ENCODE measurements at regions not wholly inside any gene's neighbourhood (a gene's known extent, or its start where the extent isn't known, plus 50 kb on each side); places are given as distances from the start of the nearest gene placed in this dataset.

DNA sequence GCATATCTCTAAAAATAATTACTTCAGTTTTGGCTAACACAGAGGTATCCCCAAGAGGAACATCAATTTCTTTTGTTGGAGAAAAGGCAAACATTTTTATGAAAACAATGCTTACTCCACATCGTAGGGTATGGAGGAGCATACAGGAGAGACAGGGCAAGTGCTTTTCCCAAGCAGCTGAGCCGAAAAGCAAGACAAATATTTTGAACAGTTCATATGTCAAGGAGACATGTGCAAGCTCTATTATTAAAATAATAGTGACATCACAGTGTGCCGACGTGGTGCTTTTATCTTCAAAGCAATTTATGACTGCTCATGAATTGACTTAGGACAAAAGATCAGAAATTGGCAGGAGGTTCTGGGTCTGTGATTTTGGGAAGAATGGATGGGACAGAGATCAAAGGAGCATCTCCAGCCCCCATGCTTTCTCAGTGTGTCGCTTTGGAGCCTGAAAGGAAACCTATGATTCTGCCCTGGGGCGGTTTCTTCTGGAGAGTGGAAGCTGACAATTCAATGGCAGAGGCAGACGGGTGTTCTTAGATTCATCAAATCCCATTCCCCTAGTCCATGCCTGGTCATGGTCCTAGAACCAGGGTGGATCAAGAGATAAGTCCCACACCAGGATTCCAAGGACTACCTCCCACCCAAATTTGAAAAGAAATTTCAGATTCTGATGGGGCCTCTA lies 97.1 kb downstream of the JCAD start:
- intact Hi-C loops (cut with DNase I): no loop called here
- DNase-seq (ENCODE audit: low spot score): no peak
- ATAC-seq: no peak

GRCh38 chr10:29961351-29961750 lies 98.0 kb downstream of the JCAD start:
- no peak for ATAC-seq
- intact Hi-C loops (cut with DNase I): no loop called here
- no peak for DNase-seq (ENCODE audit: low spot score)

- intact Hi-C loops (cut with DNase I): no loop called here
- no peak for DNase-seq (ENCODE audit: low spot score)
- ATAC-seq: no peak
Measured at GRCh38 chr10:29960261-29960660, 99.1 kb downstream of the JCAD start.

- DNase-seq (ENCODE audit: low spot score): no peak
- intact Hi-C loops (cut with DNase I): no loop called here
- no peak for ATAC-seq
Measured at GRCh38 chr10:29959586-29959985, 99.8 kb downstream of the JCAD start.

- DNase-seq (ENCODE audit: low spot score): no peak
- intact Hi-C loops (cut with DNase I): no loop called here
- no peak for ATAC-seq
Measured at GRCh38 chr10:29958440-29958839, 100.9 kb downstream of the JCAD start.

DNA sequence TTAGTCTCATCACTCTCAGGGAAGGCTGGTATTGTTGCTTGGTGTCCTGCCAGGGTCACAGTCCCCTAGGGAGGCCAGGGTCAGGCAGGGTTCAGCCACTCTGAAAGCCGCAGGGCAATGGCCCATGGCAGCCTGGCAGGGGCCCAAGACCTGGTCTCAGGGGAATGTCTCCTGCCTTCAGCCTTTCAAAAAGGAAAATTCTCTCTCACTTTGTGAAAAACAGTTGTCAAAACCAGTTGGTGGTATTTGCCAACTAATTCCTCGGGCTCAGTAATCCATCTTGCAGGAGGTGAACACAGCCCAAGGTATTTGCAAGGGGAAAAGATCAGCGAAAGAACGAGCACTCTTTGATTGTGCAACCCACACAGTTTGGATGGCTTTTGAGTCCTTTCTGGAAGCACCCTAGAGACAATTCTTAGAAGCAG lies 101.5 kb downstream of the JCAD start:
- intact Hi-C loops (cut with DNase I): no loop called here
- peak; percentile 79 for ATAC-seq
- DNase-seq (ENCODE audit: low spot score): peak; percentile 75

DNA sequence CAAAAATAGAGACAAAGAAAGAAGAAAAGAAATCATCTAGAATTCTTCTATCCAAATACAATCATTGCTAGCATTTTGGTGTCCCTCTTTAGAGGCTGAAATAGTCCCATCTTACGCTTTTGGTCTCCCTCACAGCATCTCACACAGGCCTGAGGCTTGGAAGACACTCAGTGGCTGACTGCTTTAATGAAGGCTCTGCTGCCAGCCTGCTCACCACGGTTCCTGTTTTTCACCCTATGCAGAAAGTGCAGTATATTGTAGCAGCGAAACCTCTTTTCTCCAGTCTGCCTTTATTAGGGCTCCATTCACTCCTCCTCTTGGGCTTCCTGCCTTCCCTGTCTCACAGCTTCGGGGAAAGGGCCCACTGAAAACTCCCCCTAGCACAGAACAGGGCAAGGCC lies 102.2 kb downstream of the JCAD start:
- ATAC-seq (peak; percentile 15), DNase-seq (ENCODE audit: low spot score) (no peak)

GRCh38 chr10:29956335-29956924 lies 103.0 kb downstream of the JCAD start:
- intact Hi-C loops (cut with DNase I): no loop called here
- DNase-seq (ENCODE audit: low spot score) (no peak), ATAC-seq (no peak)

More for the DNA sequence above, 102.2 kb downstream of the JCAD start:
- intact Hi-C loops (cut with DNase I): no loop called here

- no peak for ATAC-seq
- no peak for DNase-seq (ENCODE audit: low spot score)
- intact Hi-C loops (cut with DNase I): no loop called here
Measured at GRCh38 chr10:29955329-29955935, 104.0 kb downstream of the JCAD start.

- intact Hi-C loops (cut with DNase I): no loop called here
- DNase-seq (ENCODE audit: low spot score) (no peak), ATAC-seq (no peak)
Measured at GRCh38 chr10:29951441-29951931, 107.9 kb downstream of the JCAD start.

DNA sequence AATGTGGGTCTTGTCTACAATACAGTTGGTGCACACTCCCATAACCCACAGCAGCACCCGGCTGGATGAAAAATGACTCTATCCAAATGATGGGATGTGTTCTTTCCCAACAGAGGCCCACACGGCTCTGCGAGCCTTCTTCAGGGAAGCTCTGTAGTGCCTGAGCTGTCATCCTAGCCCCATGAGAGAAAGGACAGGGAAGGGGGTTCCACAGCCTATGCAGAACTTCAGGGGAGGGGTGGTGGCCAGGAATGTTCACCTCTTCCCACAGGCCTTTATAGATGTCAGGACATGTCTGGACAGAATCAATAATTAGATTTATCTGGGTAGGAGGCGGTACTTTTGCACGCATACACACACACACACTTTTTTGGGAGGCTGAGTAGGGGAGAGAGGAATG lies 109.0 kb downstream of the JCAD start:
- DNase-seq (ENCODE audit: low spot score): no peak
- intact Hi-C loops (cut with DNase I): no loop called here
- ATAC-seq: no peak

DNA sequence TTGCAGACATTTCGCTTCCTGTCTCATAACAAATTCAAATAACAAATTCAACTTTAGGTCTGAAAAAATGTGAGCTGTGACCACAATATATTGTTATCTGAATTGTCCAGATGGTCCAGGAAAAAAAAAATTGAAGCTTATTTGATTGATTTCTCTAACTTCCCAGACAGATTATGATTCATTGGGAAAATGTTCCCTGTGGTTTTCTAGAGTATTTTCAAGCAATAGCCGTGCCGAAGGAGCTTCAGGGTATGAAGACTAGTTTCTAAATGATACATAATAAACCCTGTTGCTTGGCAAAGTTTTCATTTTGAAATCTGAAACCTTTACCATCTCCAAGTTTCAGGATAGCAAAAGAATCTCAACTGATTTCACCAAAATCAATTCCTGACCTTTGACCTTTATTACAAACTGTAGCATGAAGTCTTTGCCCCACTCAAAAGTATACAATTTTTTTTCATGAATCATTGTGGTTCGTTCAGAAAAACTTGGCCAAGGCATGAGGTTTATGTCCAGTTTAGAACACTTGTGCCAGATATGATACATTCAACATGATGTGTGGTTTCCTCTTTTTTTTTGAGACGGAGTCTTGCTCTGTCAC lies 109.9 kb downstream of the JCAD start:
- DNase-seq (ENCODE audit: low spot score) (no peak), ATAC-seq (no peak)
- intact Hi-C loops (cut with DNase I): no loop called here

GRCh38 chr10:29948881-29949355 lies 110.5 kb downstream of the JCAD start:
- no peak for ATAC-seq
- no peak for DNase-seq (ENCODE audit: low spot score)
- intact Hi-C loops (cut with DNase I): no loop called here

DNA sequence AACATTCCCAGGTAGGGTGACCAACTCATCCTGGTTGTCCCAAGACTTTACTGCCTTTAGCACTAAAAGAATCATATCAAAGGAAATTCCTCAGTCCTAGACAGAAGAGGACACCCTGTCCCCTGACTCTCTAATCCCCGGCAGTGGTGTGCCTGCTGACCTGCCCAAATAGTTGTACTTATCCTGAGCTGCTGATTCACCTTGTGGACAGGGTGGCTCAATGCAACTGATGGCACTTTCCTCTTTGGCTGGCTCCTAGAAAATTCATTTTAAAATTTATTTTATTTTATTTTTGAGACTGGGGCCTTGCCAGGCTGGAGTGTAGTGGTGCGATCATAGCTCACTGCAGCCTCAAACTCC lies 111.7 kb downstream of the JCAD start:
- ATAC-seq: peak; percentile 2
- no peak for DNase-seq (ENCODE audit: low spot score)
- intact Hi-C loops (cut with DNase I): no loop called here

GRCh38 chr10:29946953-29947700 lies 112.3 kb downstream of the JCAD start:
- peak; percentile 84 for ATAC-seq
- intact Hi-C loops (cut with DNase I): no loop called here
- no peak for DNase-seq (ENCODE audit: low spot score)

DNA sequence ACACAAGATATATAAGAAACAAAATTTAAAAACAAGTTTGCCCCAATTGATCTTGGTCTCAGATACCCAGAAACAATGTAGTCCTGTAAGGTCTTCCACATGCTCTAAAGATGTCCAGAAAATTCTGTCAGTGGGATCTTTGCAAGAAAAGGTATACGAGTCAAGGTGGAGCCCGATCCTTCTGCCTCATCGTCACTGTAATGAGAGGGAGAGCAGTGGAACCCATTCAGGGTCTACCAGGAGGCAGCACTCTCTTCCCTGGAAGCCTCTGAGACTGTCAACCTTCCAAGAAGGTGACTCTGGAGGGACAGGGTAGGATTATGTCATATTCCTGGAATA lies 112.8 kb downstream of the JCAD start:
- DNase-seq (ENCODE audit: low spot score): no peak
- intact Hi-C loops (cut with DNase I): no loop called here
- no peak for ATAC-seq

- intact Hi-C loops (cut with DNase I): no loop called here
- no peak for DNase-seq (ENCODE audit: low spot score)
- no peak for ATAC-seq
Measured at GRCh38 chr10:29941476-29941875, 117.9 kb downstream of the JCAD start.

- ATAC-seq: no peak
- no peak for DNase-seq (ENCODE audit: low spot score)
- intact Hi-C loops (cut with DNase I): no loop called here
Measured at GRCh38 chr10:29932991-29933390, 126.4 kb downstream of the JCAD start.

DNA sequence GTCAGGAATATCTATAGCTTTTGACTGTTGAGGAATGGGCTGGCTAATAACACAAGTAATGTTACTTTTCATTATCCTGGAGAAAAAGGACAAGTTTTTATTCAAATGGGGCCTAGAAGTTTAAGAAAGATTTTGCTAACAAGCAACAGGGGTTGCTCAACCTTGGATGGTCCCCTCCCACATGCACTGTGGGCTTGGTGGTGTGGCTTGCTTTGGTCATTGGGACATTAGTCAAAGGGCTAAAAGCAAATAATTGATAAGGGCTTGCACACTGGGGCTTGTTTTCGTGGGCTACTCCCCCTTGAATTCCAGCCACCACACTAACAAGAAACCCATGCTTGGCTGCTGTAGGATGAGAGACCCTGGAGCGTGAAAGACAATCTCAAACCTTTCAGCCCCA lies 127.6 kb downstream of the JCAD start:
- intact Hi-C loops (cut with DNase I): no loop called here
- DNase-seq (ENCODE audit: low spot score) (no peak), ATAC-seq (no peak)

- intact Hi-C loops (cut with DNase I): no loop called here
- ATAC-seq (peak; percentile 28), DNase-seq (ENCODE audit: low spot score) (no peak)
Measured at GRCh38 chr10:29929006-29929405, 130.4 kb downstream of the JCAD start.
